K562 (cell line): ENCODE measurements at regions not wholly inside any gene's neighbourhood (a gene's known extent, or its start where the extent isn't known, plus 50 kb on each side); places are given as distances from the start of the nearest gene placed in this dataset.

Experiments used
- ATAC-seq: fragments of 200-7000 bp; cut with Tn5 transposase; 3 replicates; pipeline ENCODE4 v1.9.1; 2020; ENCODE audit warnings: moderate library complexity
- BruUV-seq: library from RNA; stranded (reverse); fragments of 400-500 nt; replicated peaks from 2 replicates; lab custom pipeline; 2021; lab: Mats Ljungman, UMichigan
- CTCF ChIA-PET: fragments of 300-600 bp; formaldehyde crosslinking; extraction: SDS; loops from one replicate; lab custom pipeline; 2021; ENCODE audit warnings: low intra/inter-chr PET ratio; lab: Yijun Ruan, JAX
- POLR2A ChIA-PET: fragments of 300-600, 350-650 bp; sonication (Branson Sonifier 250); formaldehyde crosslinking; extraction: SDS; loops from one replicate; lab custom pipeline; 2021; ENCODE audit warnings: antibody characterized with exemption, inconsistent platforms; lab: Yijun Ruan, JAX
- DNase-seq, 4 experiments: peaks; one replicate each; pipeline versions ENCODE4 v3.0.0 to v3.0.0-alpha.2; 2011 to 2018; ENCODE audit warnings: low spot score in 3 of 4, mixed read lengths in 3 of 4; ENCODE audit errors: extremely low read depth in 1 of 4
- FAIRE-seq: peaks from 2 replicates; lab custom pipeline; 2011; peaks lifted over from hg19 to GRCh38; lab: Jason Lieb, UNC
- H2AFZ ChIP-seq: 2 replicates; pipeline ENCODE4 v1.6.0; 2011; ENCODE audit warnings: low read depth, low read length, control low read depth, inconsistent platforms
- H3K27ac ChIP-seq: fragments of 200-600 bp; 3 replicates; pipeline ENCODE4 v1.8.0; 2011; ENCODE audit warnings: low read depth, mild to moderate bottlenecking, control low read depth, inconsistent platforms, low read length, moderate library complexity, mixed read lengths; ENCODE audit errors: extremely low read depth
- H3K27me3 ChIP-seq, 2 experiments: fragments of 300-600 bp in 1 of 2; 2 replicates in 1 of 2; 3 replicates in 1 of 2; pipeline versions ENCODE4 v1.6.0 to v1.8.0; 2011; ENCODE audit warnings: inconsistent platforms in 2 of 2, low read length in 2 of 2, mild to moderate bottlenecking in 1 of 2, mixed read lengths in 1 of 2, moderate library complexity in 1 of 2; ENCODE audit not compliant: control insufficient read depth in 2 of 2, insufficient read depth in 2 of 2
- H3K36me3 ChIP-seq: fragments of 300-600 bp; 3 replicates; pipeline ENCODE4 v1.8.0; 2011; ENCODE audit warnings: mild to moderate bottlenecking, low read length, inconsistent platforms; ENCODE audit not compliant: control insufficient read depth, insufficient read depth
- H3K4me1 ChIP-seq, 2 experiments: fragments of 200-600 bp in 1 of 2; replicated peaks in 1 of 2; 2 replicates in 1 of 2; 3 replicates in 1 of 2; pipeline versions ENCODE4 v1.5.1 to v1.8.0; 2011; ENCODE audit warnings: inconsistent platforms in 2 of 2, low read length in 2 of 2, mild to moderate bottlenecking in 1 of 2, mixed read lengths in 1 of 2, moderate library complexity in 1 of 2; ENCODE audit not compliant: control insufficient read depth in 2 of 2, insufficient read depth in 2 of 2
- H3K4me2 ChIP-seq: 2 replicates; pipeline ENCODE4 v1.6.1; 2011; ENCODE audit warnings: low read length, control low read depth, inconsistent platforms, mixed read lengths; ENCODE audit not compliant: insufficient read depth
- H3K4me3 ChIP-seq: fragments of 200-600 bp; sonication (generic), shearing (Covaris generic); 2 replicates; pipeline ENCODE4 v1.5.1; 2016; ENCODE audit warnings: control low read depth, inconsistent platforms
- H3K79me2 ChIP-seq: fragments of 200-600 bp; 3 replicates; pipeline ENCODE4 v1.8.0; 2011; ENCODE audit warnings: low read length, inconsistent platforms; ENCODE audit not compliant: control insufficient read depth, insufficient read depth
- H3K9ac ChIP-seq, 2 experiments: 2 replicates each; pipeline versions ENCODE4 v1.6.0 to v1.6.1; 2011; ENCODE audit warnings: low read depth in 2 of 2, low read length in 2 of 2, control low read depth in 1 of 2, inconsistent platforms in 1 of 2, mild to moderate bottlenecking in 1 of 2, mixed read lengths in 1 of 2; ENCODE audit not compliant: insufficient read depth in 1 of 2
- H3K9me1 ChIP-seq: one replicate; pipeline ENCODE4 v1.6.0; 2011; ENCODE audit warnings: inconsistent platforms, mild to moderate bottlenecking, low read length, moderate library complexity; ENCODE audit not compliant: control insufficient read depth, insufficient read depth
- H3K9me3 ChIP-seq: replicated peaks from 2 replicates; pipeline ENCODE4 v1.5.1; 2011; ENCODE audit warnings: low read depth, low read length, inconsistent platforms; ENCODE audit not compliant: control insufficient read depth, insufficient read depth
- H4K20me1 ChIP-seq: replicated peaks from 2 replicates; pipeline ENCODE4 v1.6.1; 2011; ENCODE audit warnings: low read length, inconsistent platforms, mixed read lengths; ENCODE audit not compliant: control insufficient read depth, insufficient read depth
- CEBPG ChIP-seq, 3 experiments: fragments of 200-800 bp in 1 of 3; sonication (Bioruptor generic) in 1 of 3; sonication (generic) in 1 of 3; formaldehyde crosslinking in 1 of 3; IDR thresholded peaks in 2 of 3; conservative IDR thresholded peaks in 1 of 3; 2 replicates each; pipeline versions ENCODE4 v1.6.1 to v1.8.0; 2016 to 2022; ENCODE audit warnings: missing compliant biosample characterization in 2 of 3, missing genetic modification characterization in 2 of 3, mild to moderate bottlenecking in 1 of 3, missing genetic modification reagents in 1 of 3
- GABPB1 ChIP-seq: sonication (generic); formaldehyde crosslinking; IDR thresholded peaks from 2 replicates; pipeline ENCODE4 v1.8.0; 2022; ENCODE audit warnings: mild to moderate bottlenecking, missing genetic modification reagents
- MYNN ChIP-seq, 2 experiments: sonication (generic); formaldehyde crosslinking in 1 of 2; IDR thresholded peaks; 2 replicates each; pipeline versions ENCODE4 v1.5.0 to v1.6.1; 2016 to 2020; ENCODE audit warnings: antibody characterized with exemption in 1 of 2, missing genetic modification reagents in 1 of 2
- ZBTB8A ChIP-seq: fragments of 450-650 bp; IDR thresholded peaks from 2 replicates; pipeline ENCODE4 v1.6.1; 2018; ENCODE audit warnings: mild to moderate bottlenecking, moderate library complexity; ENCODE audit not compliant: partially characterized antibody
- WGBS: fragments of 100-300 bp; shearing (Covaris generic); methylation state at CpG from one replicate; pipeline ENCODE4 v1.1.6; 2016; ENCODE audit warnings: low coverage, mixed read lengths; ENCODE audit not compliant: insufficient coverage; ENCODE audit errors: missing lambda C conversion rate; 5-methylcytosine and 5-hydroxymethylcytosine counted together
- in situ Hi-C: fragments of 300-500 bp; cut with MboI; formaldehyde crosslinking; loops from 4 replicates; pipeline ENCODE4 v1.15.0; 2018; ENCODE audit warnings: inconsistent platforms, mixed read lengths
- intact Hi-C: fragments of 100-400 bp; cut with micrococcal nuclease; formaldehyde crosslinking; loops from 2 replicates; pipeline ENCODE4 v1.14.2; 2022
- TF ChIP-seq, protein P1 (sequence below): fragments of 250-450 bp; sonication (Bioruptor Pico); IDR thresholded peaks from 2 replicates; pipeline ENCODE4 v1.4.0; 2020; ENCODE audit warnings: mild to moderate bottlenecking, moderate library complexity

- no peaks in the 10 kb centered on the region for H3K79me2 ChIP-seq
- no peak overlapping the region for H3K9ac ChIP-seq
- POLR2A ChIA-PET = no interaction called here
- no peaks in the 10 kb centered on the region for H4K20me1 ChIP-seq
- H3K27ac ChIP-seq = no peak overlapping the region
- intact Hi-C loops (no loop called here), in situ Hi-C loops (no loop called here)
- WGBS = 7% methylated on average over 1 of the region's 1 CpG
- ATAC-seq (no peak), DNase-seq (no peak), FAIRE-seq (no peak)
- H3K36me3 ChIP-seq = no peaks in the 10 kb centered on the region
- H2AFZ ChIP-seq = no peak overlapping the region
- BruUV-seq = no TSS peak
- no peak overlapping the region for H3K4me2 ChIP-seq
- CTCF ChIA-PET = no interaction called here
- no peaks in the 10 kb centered on the region for H3K9me3 ChIP-seq
- H3K4me1 ChIP-seq = no peaks in the 10 kb centered on the region
- TF ChIP-seq MYNN (IDR thresholded peaks at IDR 0.05) = no peak
- no peak for TF ChIP-seq MYNN (CRISPR knock-in tag; IDR thresholded peaks at IDR 0.05)
- TF ChIP-seq, protein P1, sequence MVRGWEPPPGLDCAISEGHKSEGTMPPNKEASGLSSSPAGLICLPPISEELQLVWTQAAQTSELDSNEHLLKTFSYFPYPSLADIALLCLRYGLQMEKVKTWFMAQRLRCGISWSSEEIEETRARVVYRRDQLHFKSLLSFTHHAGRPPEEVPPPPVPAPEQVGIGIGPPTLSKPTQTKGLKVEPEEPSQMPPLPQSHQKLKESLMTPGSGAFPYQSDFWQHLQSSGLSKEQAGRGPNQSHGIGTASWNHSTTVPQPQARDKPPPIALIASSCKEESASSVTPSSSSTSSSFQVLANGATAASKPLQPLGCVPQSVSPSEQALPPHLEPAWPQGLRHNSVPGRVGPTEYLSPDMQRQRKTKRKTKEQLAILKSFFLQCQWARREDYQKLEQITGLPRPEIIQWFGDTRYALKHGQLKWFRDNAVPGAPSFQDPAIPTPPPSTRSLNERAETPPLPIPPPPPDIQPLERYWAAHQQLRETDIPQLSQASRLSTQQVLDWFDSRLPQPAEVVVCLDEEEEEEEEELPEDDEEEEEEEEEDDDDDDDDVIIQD (CRISPR knock-in tag) = no peak
- TF ChIP-seq ZBTB8A = no peak
- TF ChIP-seq GABPB1 (CRISPR knock-in tag) = no peak
- TF ChIP-seq CEBPG (CRISPR knock-in tag; IDR thresholded peaks at IDR 0.05) = no peak
- TF ChIP-seq CEBPG (tag; conservative IDR thresholded peaks at IDR 0.05 in 1 of 2, IDR thresholded peaks at IDR 0.05 in 1 of 2) = peak in 1 of 2 experiments; percentile 60; a peak in 2 of 4 replicates
- H3K4me3 ChIP-seq = no peak overlapping the region
- H3K9me1 ChIP-seq = no peaks in the 10 kb centered on the region
- no peaks in the 10 kb centered on the region for H3K27me3 ChIP-seq
Observed at GRCh38 chr12:97363693-97364092, 98.9 kb upstream of the RMST start.
